MCF 10A (cell line): ENCODE measurements at regions not wholly inside any gene's neighbourhood (a gene's known extent, or its start where the extent isn't known, plus 50 kb on each side); places are given as distances from the start of the nearest gene placed in this dataset.

Experiments
- BruUV-seq: library from RNA; stranded (reverse); fragments of 400-500 nt; replicated peaks from 2 replicates; lab custom pipeline; 2021; lab: Mats Ljungman, UMichigan
- CTCF ChIA-PET: fragments of 300-600 bp; sonication (Branson Sonifier 250); formaldehyde crosslinking; extraction: SDS; loops from one replicate; lab custom pipeline; 2021; ENCODE audit warnings: antibody characterized with exemption, inconsistent platforms; lab: Yijun Ruan, JAX
- POLR2A ChIA-PET: fragments of 300-600, 350-650 bp; sonication (Branson Sonifier 250); formaldehyde crosslinking; extraction: SDS; loops from one replicate; lab custom pipeline; 2020; ENCODE audit warnings: antibody characterized with exemption, inconsistent platforms; lab: Yijun Ruan, JAX
- DNase-seq: peaks from one replicate; pipeline ENCODE4 v3.0.0-alpha.2; 2018; ENCODE audit not compliant: unreplicated experiment
- H3K27ac Mint-ChIP-seq: one replicate; pipeline ENCODE4 v1.8.0; 2022; ENCODE audit warnings: mild to moderate bottlenecking, low read depth, mixed read lengths; ENCODE audit not compliant: unreplicated experiment
- H3K27me3 Mint-ChIP-seq: one replicate; pipeline ENCODE4 v1.8.0; 2022; ENCODE audit warnings: mixed read lengths; ENCODE audit not compliant: insufficient read depth, unreplicated experiment
- H3K36me3 Mint-ChIP-seq: one replicate; pipeline ENCODE4 v1.8.0; 2022; ENCODE audit warnings: mild to moderate bottlenecking, moderate library complexity, mixed read lengths; ENCODE audit not compliant: insufficient read depth, unreplicated experiment
- H3K4me1 Mint-ChIP-seq: one replicate; pipeline ENCODE4 v1.8.0; 2022; ENCODE audit warnings: mixed read lengths; ENCODE audit not compliant: insufficient read depth, unreplicated experiment
- H3K4me3 Mint-ChIP-seq: one replicate; pipeline ENCODE4 v1.8.0; 2022; ENCODE audit warnings: mild to moderate bottlenecking, moderate library complexity, mixed read lengths; ENCODE audit not compliant: unreplicated experiment
- H3K9me3 Mint-ChIP-seq: one replicate; pipeline ENCODE4 v1.8.0; 2022; ENCODE audit warnings: mixed read lengths; ENCODE audit not compliant: unreplicated experiment
- CTCF ChIP-seq: fragments of 200-600 bp; IDR thresholded peaks from one replicate; pipeline ENCODE4 v1.8.0; 2022; ENCODE audit warnings: antibody characterized with exemption, mild to moderate bottlenecking; ENCODE audit not compliant: unreplicated experiment
- intact Hi-C: fragments of 100-400 bp; cut with micrococcal nuclease; formaldehyde crosslinking; loops from 2 replicates; pipeline ENCODE4 v1.14.1; 2022

DNA sequence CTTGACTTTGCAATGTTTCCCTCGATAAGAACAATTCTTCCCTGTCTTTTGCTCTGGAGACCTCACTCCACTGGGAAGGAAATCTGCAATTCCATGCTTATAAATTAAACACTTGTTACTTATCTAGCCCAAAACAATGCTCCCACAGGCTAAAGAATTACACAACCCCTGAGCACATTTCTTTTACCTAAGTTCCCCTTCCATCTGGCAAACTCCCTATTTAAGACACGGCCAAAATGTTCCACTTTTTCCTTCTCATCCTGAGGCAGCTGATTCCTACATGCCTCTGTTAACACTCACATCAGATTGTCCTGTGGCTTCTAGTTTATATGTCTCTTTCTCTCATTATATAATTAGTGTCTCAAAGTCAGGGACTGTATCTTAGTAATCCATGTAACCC is 211.7 kb downstream of the COX18 start:
- ChIA-PET POLR2A (no interaction called here), CTCF (no interaction called here)
- Mint-ChIP-seq H3K27me3 (no peaks in the 10 kb centered on the region), H3K27ac (peak overlapping the region; percentile 5), H3K36me3 (no peaks in the 10 kb centered on the region), H3K4me3 (no peak overlapping the region), H3K9me3 (no peaks in the 10 kb centered on the region), H3K4me1 (peaks cover 7% of the 10 kb centered on the region)
- TF ChIP-seq CTCF = no peak
- BruUV-seq = no TSS peak
- DNase-seq = peak; percentile 33
- intact Hi-C loops = no loop called here

GRCh38 chr4:72857216-72857615 is 212.3 kb downstream of the COX18 start:
- Mint-ChIP-seq H3K27ac (no peak overlapping the region), H3K4me3 (no peak overlapping the region)

DNA sequence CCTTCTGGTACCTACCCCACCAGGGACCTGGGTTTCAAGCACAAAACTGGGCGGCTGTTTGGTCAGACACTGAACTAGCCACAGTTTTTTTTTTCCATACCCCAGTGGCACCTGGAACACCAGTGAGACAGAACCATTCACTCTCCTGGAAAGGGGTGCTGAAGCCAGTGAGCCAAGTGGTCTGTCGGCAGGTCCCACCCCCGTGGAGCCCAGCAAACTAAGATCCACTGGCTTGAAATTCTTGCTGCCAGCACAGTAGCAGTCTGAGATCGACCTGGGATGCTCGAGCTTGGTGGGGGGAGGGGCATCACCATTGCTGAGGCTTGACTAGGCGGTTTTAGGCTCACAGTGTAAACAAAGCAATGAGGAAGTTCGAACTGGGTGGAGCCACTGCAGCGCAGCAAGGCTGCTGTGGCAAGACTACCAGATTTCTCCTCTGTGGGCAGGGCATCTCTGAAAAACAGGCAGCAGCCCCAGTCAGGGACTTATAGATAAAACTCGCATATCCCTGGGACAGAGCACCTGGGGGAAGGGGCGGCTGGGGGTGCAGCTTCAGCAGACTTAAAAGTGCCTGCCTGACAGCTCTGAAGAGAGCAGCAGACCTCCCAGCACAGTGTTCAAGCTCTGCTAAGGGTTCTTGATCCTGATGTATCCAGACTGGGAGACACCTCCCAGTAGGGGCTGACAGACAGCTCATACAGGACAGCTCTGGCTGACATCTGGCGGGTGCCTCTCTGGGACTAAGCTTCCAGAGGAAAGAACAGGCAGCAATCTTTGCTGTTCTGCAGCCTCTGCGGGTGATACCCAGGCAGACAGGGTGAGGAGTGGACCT is 223.0 kb downstream of the COX18 start:
- intact Hi-C loops = no loop called here
- DNase-seq = peak; percentile 54
- ChIA-PET POLR2A (no interaction called here), CTCF (interaction anchor here (1.2 kb wide), 1 partner anchor 144 kb away, joined by 3 read pairs; no protein-coding TSS in a partner anchor)
- no peaks in the 10 kb centered on the region for H3K27me3 Mint-ChIP-seq
- no peaks in the 10 kb centered on the region for H3K36me3 Mint-ChIP-seq
- H3K4me3 Mint-ChIP-seq = no peak overlapping the region
- no TSS peak for BruUV-seq
- no peak overlapping the region for H3K27ac Mint-ChIP-seq
- no peaks in the 10 kb centered on the region for H3K4me1 Mint-ChIP-seq
- peaks cover 8% of the 10 kb centered on the region for H3K9me3 Mint-ChIP-seq
- TF ChIP-seq CTCF = no peak

More at GRCh38 chr4:72857216-72857615, 212.3 kb downstream of the COX18 start:
- intact Hi-C loops = no loop called here
- no TSS peak for BruUV-seq
- peaks cover 7% of the 10 kb centered on the region for H3K4me1 Mint-ChIP-seq
- no peaks in the 10 kb centered on the region for H3K36me3 Mint-ChIP-seq
- no peak for TF ChIP-seq CTCF
- no peaks in the 10 kb centered on the region for H3K9me3 Mint-ChIP-seq
- no peaks in the 10 kb centered on the region for H3K27me3 Mint-ChIP-seq
- CTCF ChIA-PET = no interaction called here
- DNase-seq = no peak
- POLR2A ChIA-PET = no interaction called here

- no peak overlapping the region for H3K4me3 Mint-ChIP-seq
Measured at GRCh38 chr4:72843466-72843865, 226.1 kb downstream of the COX18 start.

More at GRCh38 chr4:72843466-72843865, 226.1 kb downstream of the COX18 start:
- CTCF ChIA-PET = interaction anchor here (0.6 kb wide), 1 partner anchor 41 kb away, joined by 3 read pairs; no protein-coding TSS in a partner anchor
- no peak for DNase-seq
- POLR2A ChIA-PET = interaction anchor here (0.6 kb wide), 1 partner anchor 105 kb away, joined by 3 read pairs; no protein-coding TSS in a partner anchor
- no peaks in the 10 kb centered on the region for H3K27me3 Mint-ChIP-seq
- no peak for TF ChIP-seq CTCF
- no peaks in the 10 kb centered on the region for H3K36me3 Mint-ChIP-seq
- H3K27ac Mint-ChIP-seq = no peak overlapping the region
- H3K9me3 Mint-ChIP-seq = peaks cover 8% of the 10 kb centered on the region
- BruUV-seq = no TSS peak
- intact Hi-C loops = no loop called here
- no peaks in the 10 kb centered on the region for H3K4me1 Mint-ChIP-seq
